CD4-positive, alpha-beta T cell treated with Interleukin-2 at 100 ng/mL for 4 hours (primary cell): ENCODE measurements at regions not wholly inside any gene's neighbourhood (a gene's known extent, or its start where the extent isn't known, plus 50 kb on each side); places are given as distances from the start of the nearest gene placed in this dataset.
"Not testable (repeated sequence)": the region's sequence is repeated elsewhere in the genome, so short reads cannot be mapped to it uniquely, and the experiment has no call there.

Source experiments
- DNase-seq: peaks from one replicate; pipeline ENCODE4 v3.0.0-alpha.2; 2020; ENCODE audit warnings: low spot score

- DNase-seq: no peak
Measured at GRCh38 chr6:130715058-130715457, 112.1 kb upstream of the SMLR1 start.

GRCh38 chr6:130716466-130716865 lies 110.7 kb upstream of the SMLR1 start:
- DNase-seq: no peak

DNA sequence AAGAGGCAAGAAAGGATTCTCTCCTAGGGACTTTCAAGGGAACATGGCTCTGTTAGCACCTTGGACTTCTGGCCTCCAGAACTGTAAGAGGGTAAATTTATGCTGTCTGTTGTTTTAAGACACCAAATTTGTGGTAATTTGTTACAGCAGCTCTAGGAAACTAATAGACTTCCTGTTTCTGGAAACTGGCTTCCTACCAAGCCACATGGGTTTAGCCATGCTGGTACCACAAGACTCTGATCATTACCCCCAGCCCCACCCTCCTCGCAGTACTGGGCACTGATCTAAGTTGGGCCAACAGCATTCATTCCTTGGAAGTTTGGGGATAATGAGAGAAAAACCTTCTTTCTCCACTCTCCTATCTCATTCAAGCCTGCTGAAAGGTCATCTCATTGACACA lies 109.5 kb upstream of the SMLR1 start:
- DNase-seq: peak; percentile 32

DNA sequence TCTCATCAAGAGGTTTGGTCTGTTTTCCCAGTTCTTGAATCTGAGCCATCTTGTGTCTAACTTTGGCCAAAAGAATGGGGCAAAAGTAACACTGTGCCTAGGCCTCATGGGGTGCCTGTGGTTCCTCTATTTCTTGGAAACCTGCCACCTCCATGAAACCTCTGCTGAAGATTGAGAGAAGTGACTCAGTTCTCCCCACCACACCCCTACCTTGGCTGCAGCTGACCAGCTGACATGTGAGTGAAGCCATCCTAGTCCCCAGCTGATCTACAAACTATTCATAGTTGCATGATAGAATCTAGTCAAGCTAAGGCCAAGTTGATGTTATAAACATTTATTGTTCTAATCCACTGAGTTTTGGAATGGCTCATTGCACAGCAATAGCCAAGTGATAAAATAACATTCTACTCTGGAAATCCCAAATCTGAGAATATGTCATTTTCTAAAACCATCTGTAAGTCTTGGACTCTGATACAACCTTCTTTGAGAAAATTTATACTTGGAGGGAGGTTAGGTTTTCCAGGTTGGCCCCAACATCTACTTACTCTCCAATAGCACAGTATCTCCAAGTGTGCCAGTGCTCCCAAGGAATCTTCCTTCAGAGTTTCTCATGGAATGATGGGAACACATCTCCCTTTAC lies 107.0 kb upstream of the SMLR1 start:
- DNase-seq: no peak

GRCh38 chr6:130724089-130724488 lies 103.1 kb upstream of the SMLR1 start:
- no peak for DNase-seq

GRCh38 chr6:130725551-130725950 lies 101.7 kb upstream of the SMLR1 start:
- DNase-seq: no peak

- DNase-seq: not testable (repeated sequence)
Measured at GRCh38 chr6:130728064-130728463, 99.1 kb upstream of the SMLR1 start.

DNA sequence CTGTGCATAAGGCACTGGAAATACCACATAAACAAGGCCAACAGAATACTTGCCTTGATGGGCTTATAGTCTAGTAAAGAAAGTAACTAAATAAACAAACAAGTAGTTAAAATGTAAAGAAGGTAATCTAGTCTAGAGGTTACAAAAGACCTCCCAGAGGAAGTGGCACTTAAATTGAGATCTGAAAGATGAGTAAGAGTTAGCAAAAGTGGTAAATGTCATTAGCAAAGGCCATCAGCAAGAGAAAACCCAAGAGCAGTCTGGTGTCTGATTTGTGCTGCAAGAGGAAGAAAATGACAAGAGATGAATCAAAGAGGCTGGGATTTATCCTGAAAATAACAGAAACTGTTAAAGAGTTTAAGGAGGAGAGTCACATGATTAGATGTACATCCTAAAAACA lies 96.6 kb upstream of the SMLR1 start:
- DNase-seq: no peak

GRCh38 chr6:130734161-130734560 lies 93.0 kb upstream of the SMLR1 start:
- no peak for DNase-seq

DNA sequence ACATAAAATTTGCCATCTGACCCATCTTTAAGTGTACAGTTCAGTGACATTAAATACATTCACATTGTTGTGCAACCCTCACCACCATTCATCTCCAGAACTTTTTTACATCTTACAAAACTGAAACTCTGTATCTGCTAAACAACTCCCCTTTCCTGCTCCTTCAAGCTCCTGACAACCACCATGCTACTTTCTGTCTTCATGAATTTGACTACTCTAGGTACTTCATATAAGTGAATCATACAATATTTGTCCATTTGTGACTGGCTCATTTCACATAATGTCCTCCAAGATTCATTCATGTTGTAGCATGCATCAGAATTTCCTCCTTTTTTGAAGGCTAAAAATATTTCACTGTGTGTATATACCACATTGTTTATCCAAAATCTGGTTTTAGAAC lies 86.9 kb upstream of the SMLR1 start:
- no peak for DNase-seq

- DNase-seq: no peak
Measured at GRCh38 chr6:130742131-130742681, 85.0 kb upstream of the SMLR1 start.

DNA sequence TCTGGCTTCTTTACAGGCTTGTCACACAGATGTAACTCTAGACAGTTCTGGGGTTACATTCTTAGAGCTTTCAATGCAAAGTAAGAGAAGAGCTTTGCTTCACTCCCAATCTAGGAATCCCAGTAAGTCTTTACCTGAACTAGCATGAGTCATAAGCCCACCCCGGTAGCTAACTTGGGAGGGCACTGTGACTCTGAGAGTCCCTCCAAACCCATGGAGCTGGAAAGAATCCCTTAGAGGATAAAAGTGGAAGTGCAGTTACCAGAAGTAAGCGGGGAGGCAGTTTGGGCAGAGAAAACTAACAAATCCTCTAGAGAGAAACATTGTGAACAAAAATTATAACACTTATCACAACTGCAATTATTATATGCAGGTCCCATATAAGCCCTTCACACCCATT lies 84.0 kb upstream of the SMLR1 start:
- no peak for DNase-seq

DNA sequence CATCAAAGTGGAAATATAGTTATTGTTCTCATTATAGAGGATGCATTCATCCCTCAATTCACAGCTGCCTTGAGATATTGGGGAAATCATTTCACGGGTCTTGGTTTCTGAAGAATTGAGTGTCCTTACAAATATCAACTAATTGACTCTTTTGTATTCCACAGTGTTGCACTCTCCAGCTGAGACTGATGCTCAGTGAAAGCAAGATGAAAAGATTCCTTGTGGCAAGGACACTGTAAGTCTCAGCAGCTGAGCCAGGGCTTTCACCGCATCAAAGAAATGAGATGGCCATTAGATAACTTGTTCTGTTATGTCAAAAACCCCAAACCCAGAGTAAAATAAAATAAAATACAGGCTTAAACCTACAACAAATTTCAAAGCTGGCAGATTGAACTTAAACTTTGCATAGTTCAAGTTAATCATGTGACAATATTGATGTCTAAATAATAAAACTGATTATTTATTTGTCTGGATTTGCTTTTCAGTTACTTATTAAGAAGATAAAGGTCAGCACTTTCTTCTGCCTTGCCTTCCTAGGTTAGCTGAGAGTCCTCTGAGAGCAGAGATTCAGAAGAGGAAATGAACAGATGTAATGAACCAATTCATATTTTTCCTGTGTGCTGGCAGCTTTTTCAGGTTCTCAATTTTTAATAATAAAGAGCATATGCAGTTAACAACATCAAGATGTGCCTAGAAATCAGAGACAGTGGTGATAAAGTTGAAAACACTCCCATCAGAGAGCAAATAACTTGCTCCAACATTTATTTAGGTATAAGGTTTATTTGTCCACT lies 82.4 kb upstream of the SMLR1 start:
- no peak for DNase-seq

- DNase-seq: no peak
Measured at GRCh38 chr6:130748041-130748440, 79.2 kb upstream of the SMLR1 start.

DNA sequence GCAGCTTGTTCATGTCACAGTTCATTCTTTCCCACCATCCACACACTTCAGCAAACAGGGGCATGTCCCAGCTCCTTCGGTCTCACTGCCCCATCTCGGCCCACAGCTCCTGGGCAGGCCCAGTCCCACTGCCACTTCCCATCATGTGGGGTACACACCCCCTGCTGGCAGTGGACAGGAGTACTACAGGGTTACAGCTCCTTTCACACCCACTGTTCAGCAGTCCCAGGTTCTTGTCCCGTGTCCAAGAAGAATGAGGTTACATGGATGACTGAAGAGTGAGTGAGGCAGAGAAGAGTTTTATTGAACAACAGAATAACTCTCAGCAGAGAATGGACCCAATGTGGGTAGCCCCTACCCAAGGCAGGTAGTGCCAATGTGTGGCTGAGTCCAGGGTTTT lies 77.8 kb upstream of the SMLR1 start:
- DNase-seq: no peak

- DNase-seq: no peak
Measured at GRCh38 chr6:130752267-130752666, 74.9 kb upstream of the SMLR1 start.

DNA sequence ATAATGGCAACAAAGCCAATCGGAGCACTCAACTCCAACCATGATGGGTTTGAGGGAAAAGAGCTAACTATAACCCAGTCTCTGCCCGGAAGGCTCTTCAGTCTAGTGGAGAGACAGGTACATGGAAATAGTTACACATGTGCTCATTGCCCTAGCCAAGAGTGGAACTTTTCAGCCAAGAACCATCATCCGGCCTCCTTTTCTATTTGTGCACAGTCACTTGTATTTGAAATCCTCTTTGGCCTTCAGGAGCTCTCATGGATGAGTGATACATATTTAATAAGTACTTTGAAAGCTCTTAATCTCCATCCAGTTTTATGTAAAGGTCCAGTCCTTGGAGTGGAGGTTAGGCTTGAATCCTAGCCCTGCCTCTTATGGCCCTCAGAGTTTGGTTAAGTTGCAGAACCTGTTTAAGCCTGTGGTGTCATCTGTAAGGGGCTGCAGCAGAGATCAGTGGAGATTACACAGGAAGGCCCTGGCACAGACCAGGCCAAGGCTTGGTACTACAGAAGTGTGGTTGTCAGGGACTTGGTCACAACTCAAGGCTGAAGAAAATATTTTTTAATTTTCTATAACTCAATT lies 72.3 kb upstream of the SMLR1 start:
- no peak for DNase-seq

GRCh38 chr6:130755368-130756034 lies 71.7 kb upstream of the SMLR1 start:
- no peak for DNase-seq

DNA sequence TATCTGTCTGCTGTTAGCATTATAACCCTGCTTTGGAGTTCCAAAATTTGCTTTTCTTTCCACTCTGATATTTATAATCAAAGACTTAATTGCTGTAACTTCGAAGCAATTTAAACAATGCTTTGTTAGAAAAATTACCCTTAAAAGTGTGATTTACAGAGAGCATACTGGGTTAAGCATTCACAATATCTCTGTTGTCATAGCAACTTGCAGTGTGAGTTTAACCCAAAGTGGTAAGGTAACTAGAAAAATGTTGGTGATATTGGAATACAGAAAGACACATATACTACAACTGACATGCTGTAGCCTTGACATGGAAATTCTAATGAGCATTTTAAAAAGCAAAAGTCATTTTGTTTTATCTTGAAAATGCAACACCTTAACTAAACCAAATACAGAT lies 70.4 kb upstream of the SMLR1 start:
- DNase-seq: no peak

DNA sequence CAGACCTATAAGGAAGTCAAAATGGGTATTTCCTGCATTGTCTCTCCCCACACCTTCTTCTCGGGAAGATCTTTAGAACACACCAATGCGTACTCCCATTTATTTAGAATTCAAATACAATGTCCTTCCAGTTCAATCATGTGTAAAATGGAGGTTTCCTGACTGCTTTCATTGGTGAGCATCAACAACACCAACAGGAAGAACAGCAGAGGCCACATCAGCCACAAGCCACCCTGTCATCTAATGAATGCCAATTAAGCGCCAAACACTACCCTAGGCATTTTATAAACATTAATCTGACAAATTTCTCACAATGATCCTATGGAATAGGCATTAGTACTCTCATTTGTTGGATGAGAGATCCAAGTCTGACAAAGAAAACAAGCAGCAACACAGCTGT lies 68.4 kb upstream of the SMLR1 start:
- peak; percentile 11 for DNase-seq

GRCh38 chr6:130760006-130760405 lies 67.2 kb upstream of the SMLR1 start:
- no peak for DNase-seq

- DNase-seq: no peak
Measured at GRCh38 chr6:130761286-130761685, 65.9 kb upstream of the SMLR1 start.
